CD14-positive monocyte (primary cell): ENCODE measurements at regions not wholly inside any gene's neighbourhood (a gene's known extent, or its start where the extent isn't known, plus 50 kb on each side); places are given as distances from the start of the nearest gene placed in this dataset.

Source experiments
- DNase-seq, 3 donors: peaks; one replicate each; pipeline ENCODE4 v3.0.0-alpha.2; 2011 to 2022
- H2AFZ ChIP-seq: 2 replicates; pipeline ENCODE4 v1.6.0; 2012; ENCODE audit warnings: mild to moderate bottlenecking, low read depth, low read length, inconsistent platforms; ENCODE audit not compliant: insufficient read depth, poor library complexity, severe bottlenecking
- H3K27ac ChIP-seq, 2 donors: 1 replicate in 1 of 2; 2 replicates in 1 of 2; pipeline ENCODE4 v1.5.1; 2012 to 2013; ENCODE audit warnings: low read length in 2 of 2, control low read depth in 1 of 2, inconsistent platforms in 1 of 2, low read depth in 1 of 2, mild to moderate bottlenecking in 1 of 2
- H3K27me3 ChIP-seq, 2 donors: one replicate each; pipeline versions ENCODE4 v1.6.0 to v1.6.1; 2011 to 2013; ENCODE audit warnings: low read length in 2 of 2; ENCODE audit not compliant: control insufficient read depth in 2 of 2, insufficient read depth in 2 of 2
- H3K36me3 ChIP-seq, 2 donors: replicated peaks in 1 of 2; 1 replicate in 1 of 2; 2 replicates in 1 of 2; pipeline versions ENCODE4 v1.5.1 to v1.6.1; 2012 to 2013; ENCODE audit warnings: low read length in 2 of 2, control low read depth in 1 of 2, inconsistent platforms in 1 of 2, mild to moderate bottlenecking in 1 of 2; ENCODE audit not compliant: insufficient read depth in 2 of 2, control insufficient read depth in 1 of 2
- H3K4me1 ChIP-seq, 2 donors: 1 replicate in 1 of 2; 2 replicates in 1 of 2; pipeline versions ENCODE4 v1.5.1 to v1.6.1; 2012 to 2013; ENCODE audit warnings: low read length in 2 of 2, control low read depth in 1 of 2, inconsistent platforms in 1 of 2, mild to moderate bottlenecking in 1 of 2, moderate library complexity in 1 of 2; ENCODE audit not compliant: insufficient read depth in 2 of 2, control insufficient read depth in 1 of 2
- H3K4me2 ChIP-seq: replicated peaks from 2 replicates; pipeline ENCODE3; 2012; ENCODE audit warnings: low read length, moderate library complexity, mild to moderate bottlenecking; ENCODE audit not compliant: poor library complexity, severe bottlenecking; ENCODE audit errors: extremely low read depth
- H3K4me3 ChIP-seq, 3 experiments: fragments of 200-600 bp in 1 of 3; sonication (generic) in 1 of 3; replicated peaks in 1 of 3; 1 replicate in 2 of 3; 2 replicates in 1 of 3; pipeline ENCODE4 v1.5.1; 2011 to 2013; ENCODE audit warnings: low read length in 3 of 3, mild to moderate bottlenecking in 3 of 3, control low read depth in 2 of 3, low read depth in 2 of 3, inconsistent platforms in 1 of 3, moderate library complexity in 1 of 3
- H3K79me2 ChIP-seq: 2 replicates; pipeline ENCODE4 v1.6.0; 2012; ENCODE audit warnings: mild to moderate bottlenecking, control low read depth, inconsistent platforms, low read length, moderate library complexity; ENCODE audit not compliant: insufficient read depth
- H3K9ac ChIP-seq: 2 replicates; pipeline ENCODE4 v1.6.0; 2017; ENCODE audit warnings: low read length, mild to moderate bottlenecking; ENCODE audit not compliant: insufficient read depth, poor library complexity, severe bottlenecking
- H3K9me3 ChIP-seq, 2 donors: replicated peaks in 1 of 2; 1 replicate in 1 of 2; 2 replicates in 1 of 2; pipeline versions ENCODE4 v1.5.1 to v1.6.1; 2012 to 2013; ENCODE audit warnings: low read length in 2 of 2, control low read depth in 1 of 2; ENCODE audit not compliant: control insufficient read depth in 1 of 2, insufficient read depth in 1 of 2
- H4K20me1 ChIP-seq: 2 replicates; pipeline ENCODE4 v1.6.0; 2012; ENCODE audit warnings: mild to moderate bottlenecking, low read length, control low read depth, moderate library complexity; ENCODE audit not compliant: insufficient read depth
- H3K27ac Mint-ChIP-seq, 7 donors: one replicate each; pipeline ENCODE4 v1.8.0; 2020; ENCODE audit warnings: mild to moderate bottlenecking in 7 of 7, mixed read lengths in 7 of 7, moderate library complexity in 6 of 7, inconsistent platforms in 2 of 7
- H3K27me3 Mint-ChIP-seq, 3 donors: one replicate each; pipeline ENCODE4 v1.8.0; 2021 to 2022; ENCODE audit warnings: low read depth in 3 of 3, mild to moderate bottlenecking in 3 of 3, mixed read lengths in 3 of 3, moderate library complexity in 3 of 3, inconsistent platforms in 1 of 3
- H3K36me3 Mint-ChIP-seq, 2 donors: one replicate each; pipeline ENCODE4 v1.8.0; 2020; ENCODE audit warnings: mixed read lengths in 2 of 2, inconsistent platforms in 1 of 2, mild to moderate bottlenecking in 1 of 2
- H3K4me1 Mint-ChIP-seq: one replicate; pipeline ENCODE4 v1.8.0; 2020; ENCODE audit warnings: mild to moderate bottlenecking, mixed read lengths
- H3K4me3 Mint-ChIP-seq, 2 donors: one replicate each; pipeline ENCODE4 v1.8.0; 2020; ENCODE audit warnings: mild to moderate bottlenecking in 2 of 2, mixed read lengths in 2 of 2, moderate library complexity in 1 of 2
- H3K9me3 Mint-ChIP-seq, 7 donors: one replicate each; pipeline ENCODE4 v1.8.0; 2020 to 2022; ENCODE audit warnings: mixed read lengths in 7 of 7, mild to moderate bottlenecking in 6 of 7, moderate library complexity in 6 of 7, inconsistent platforms in 2 of 7
- WGBS: methylation state at CpG from one replicate; pipeline ENCODE4 v1.1.5; 2013; ENCODE audit warnings: missing lambda C conversion rate; ENCODE audit not compliant: insufficient coverage; 5-methylcytosine and 5-hydroxymethylcytosine counted together
- intact Hi-C, 2 donors: fragments of 100-400 bp; cut with micrococcal nuclease; formaldehyde crosslinking; loops; one replicate each; pipeline versions ENCODE4 v1.15.0 to v1.15.1; 2023
- TF ChIP-seq, protein P1 (sequence below): fragments of 200-600 bp; IDR thresholded peaks from one replicate; pipeline ENCODE4 v1.8.0; 2022; ENCODE audit warnings: antibody characterized with exemption, mild to moderate bottlenecking

DNA sequence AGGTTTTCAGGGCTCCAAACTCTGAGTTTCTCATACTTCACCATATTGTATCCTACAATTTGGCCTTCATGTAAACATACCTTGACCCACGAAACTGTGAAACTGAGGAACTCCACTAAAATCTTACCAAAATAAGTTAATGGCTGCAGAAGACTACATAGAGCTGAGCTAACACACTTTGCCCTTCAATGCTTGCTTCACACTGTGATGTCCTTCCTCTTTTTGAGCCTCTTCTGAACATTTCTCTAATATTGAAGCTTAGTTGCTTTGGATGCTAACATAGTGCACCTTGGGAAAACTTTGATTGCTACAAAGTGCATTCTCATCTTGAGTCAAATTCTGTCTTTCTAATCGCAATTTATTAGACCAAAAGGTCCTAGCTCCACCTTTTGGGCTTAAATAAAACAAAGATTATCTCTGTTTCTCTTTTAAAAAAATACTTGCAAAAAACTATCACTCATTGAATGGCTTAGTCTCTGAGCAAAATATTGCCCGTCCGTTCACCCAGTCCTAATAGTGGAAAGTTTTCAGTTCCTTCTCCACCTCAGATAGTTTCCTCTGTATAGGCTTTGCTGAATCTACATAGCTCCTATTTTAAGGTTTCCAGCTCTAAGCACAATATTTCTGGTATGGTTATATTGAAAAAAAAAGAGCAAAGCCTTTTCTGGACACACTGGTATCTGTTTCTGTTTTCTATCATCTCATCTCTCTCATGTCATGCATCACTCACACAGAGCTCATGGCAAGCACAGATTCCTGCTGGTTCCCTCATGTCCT, 494.6 kb downstream of the RFPL4B start:
- H2AFZ ChIP-seq, result no peak overlapping the region
- H3K27me3 Mint-ChIP-seq, result peaks cover 0 to 5% (median 0%) of the 10 kb centered on the region in 3 donors
- 69% methylated on average over 1 of the region's 4 CpGs for WGBS

DNA sequence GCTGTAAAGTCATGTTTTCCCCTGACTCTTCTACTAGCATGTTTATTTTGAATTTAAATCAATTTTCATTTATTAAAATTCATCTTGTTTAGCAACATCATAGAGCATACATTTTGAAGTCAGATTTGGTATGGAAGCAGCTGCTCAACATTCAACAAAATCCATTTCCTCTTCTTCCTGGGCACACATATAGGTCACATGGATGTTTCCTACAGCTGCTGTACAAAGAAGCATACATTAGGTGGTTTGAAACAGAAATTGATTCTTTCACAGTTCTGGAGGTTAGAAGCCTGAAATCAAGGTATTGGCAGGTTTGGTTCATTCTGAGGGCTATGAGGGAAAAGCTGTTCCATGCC, 495.2 kb downstream of the RFPL4B start:
- H3K27ac Mint-ChIP-seq, result no peak overlapping the region
- no peak overlapping the region for H3K9ac ChIP-seq
- no peaks in the 10 kb centered on the region for H3K4me1 Mint-ChIP-seq
- H3K27me3 Mint-ChIP-seq, result peaks cover 0 to 5% (median 0%) of the 10 kb centered on the region in 3 donors
- peaks cover 0 to 3% (median 0%) of the 10 kb centered on the region in 7 donors for H3K9me3 Mint-ChIP-seq
- no peaks in the 10 kb centered on the region for H3K36me3 Mint-ChIP-seq
- intact Hi-C loops, result no loop called here
- H2AFZ ChIP-seq, result no peak overlapping the region
- DNase-seq, result no peak
- H4K20me1 ChIP-seq, result no peaks in the 10 kb centered on the region
- H3K27ac ChIP-seq, result no peak overlapping the region
- H3K4me2 ChIP-seq, result no peak overlapping the region
- no peak overlapping the region for H3K4me3 Mint-ChIP-seq
- H3K4me1 ChIP-seq, result no peaks in the 10 kb centered on the region
- no peaks in the 10 kb centered on the region for H3K79me2 ChIP-seq
- TF ChIP-seq, protein P1, sequence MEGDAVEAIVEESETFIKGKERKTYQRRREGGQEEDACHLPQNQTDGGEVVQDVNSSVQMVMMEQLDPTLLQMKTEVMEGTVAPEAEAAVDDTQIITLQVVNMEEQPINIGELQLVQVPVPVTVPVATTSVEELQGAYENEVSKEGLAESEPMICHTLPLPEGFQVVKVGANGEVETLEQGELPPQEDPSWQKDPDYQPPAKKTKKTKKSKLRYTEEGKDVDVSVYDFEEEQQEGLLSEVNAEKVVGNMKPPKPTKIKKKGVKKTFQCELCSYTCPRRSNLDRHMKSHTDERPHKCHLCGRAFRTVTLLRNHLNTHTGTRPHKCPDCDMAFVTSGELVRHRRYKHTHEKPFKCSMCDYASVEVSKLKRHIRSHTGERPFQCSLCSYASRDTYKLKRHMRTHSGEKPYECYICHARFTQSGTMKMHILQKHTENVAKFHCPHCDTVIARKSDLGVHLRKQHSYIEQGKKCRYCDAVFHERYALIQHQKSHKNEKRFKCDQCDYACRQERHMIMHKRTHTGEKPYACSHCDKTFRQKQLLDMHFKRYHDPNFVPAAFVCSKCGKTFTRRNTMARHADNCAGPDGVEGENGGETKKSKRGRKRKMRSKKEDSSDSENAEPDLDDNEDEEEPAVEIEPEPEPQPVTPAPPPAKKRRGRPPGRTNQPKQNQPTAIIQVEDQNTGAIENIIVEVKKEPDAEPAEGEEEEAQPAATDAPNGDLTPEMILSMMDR, result no peak
- no peaks in the 10 kb centered on the region for H3K9me3 ChIP-seq
- H3K36me3 ChIP-seq, result no peaks in the 10 kb centered on the region
- no peaks in the 10 kb centered on the region for H3K27me3 ChIP-seq
- H3K4me3 ChIP-seq, result no peak overlapping the region

More for the DNA sequence above, 494.6 kb downstream of the RFPL4B start:
- Histone ChIP-seq H3K36me3 (no peaks in the 10 kb centered on the region), H3K4me3 (no peak overlapping the region), H3K27ac (no peak overlapping the region), H3K4me2 (no peak overlapping the region), H3K9ac (no peak overlapping the region), H3K27me3 (no peaks in the 10 kb centered on the region), H3K4me1 (no peaks in the 10 kb centered on the region), H3K9me3 (no peaks in the 10 kb centered on the region), H4K20me1 (no peaks in the 10 kb centered on the region), H3K79me2 (no peaks in the 10 kb centered on the region)
- intact Hi-C loops, result no loop called here
- no peak for DNase-seq
- Mint-ChIP-seq H3K4me1 (no peaks in the 10 kb centered on the region), H3K9me3 (peaks cover 0 to 3% (median 0%) of the 10 kb centered on the region in 7 donors), H3K4me3 (no peak overlapping the region), H3K27ac (no peak overlapping the region), H3K36me3 (no peaks in the 10 kb centered on the region)
- TF ChIP-seq, protein P1, result no peak
